GM12878 (cell line): ENCODE measurements at regions not wholly inside any gene's neighbourhood (a gene's known extent, or its start where the extent isn't known, plus 50 kb on each side); places are given as distances from the start of the nearest gene placed in this dataset.

Experiments used
- BACH1 ChIP-seq: fragments of 450-650 bp; IDR thresholded peaks from 2 replicates; pipeline ENCODE4 v1.6.1; 2017; ENCODE audit warnings: mild to moderate bottlenecking, borderline replicate concordance
- BHLHE40 ChIP-seq, 2 experiments: fragments of 450-650 bp in 1 of 2; IDR thresholded peaks; 2 replicates each; pipeline ENCODE4 v1.6.1; 2011 to 2017; ENCODE audit warnings: low read depth in 2 of 2, borderline replicate concordance in 1 of 2, improper control_type of control experiment in 1 of 2, low read length in 1 of 2, mild to moderate bottlenecking in 1 of 2
- BMI1 ChIP-seq: fragments of 450-650 bp; IDR thresholded peaks from 2 replicates; pipeline ENCODE4 v1.6.1; 2016; ENCODE audit warnings: mild to moderate bottlenecking, moderate library complexity, borderline replicate concordance
- HDAC2 ChIP-seq: fragments of 200-600 bp; sonication (generic); IDR thresholded peaks from 2 replicates; pipeline ENCODE4 v1.6.1; 2017
- JUND ChIP-seq: IDR thresholded peaks from 2 replicates; pipeline ENCODE4 v1.6.1; 2012; ENCODE audit warnings: low read depth, mild to moderate bottlenecking, low read length, improper control_type of control experiment, moderate library complexity
- KDM1A ChIP-seq: fragments of 200-600 bp; sonication (generic); IDR thresholded peaks from 2 replicates; pipeline ENCODE4 v1.6.1; 2016; ENCODE audit warnings: borderline replicate concordance
- LARP7 ChIP-seq: fragments of 450-650 bp; IDR thresholded peaks from 2 replicates; pipeline ENCODE4 v1.6.1; 2017; ENCODE audit warnings: mild to moderate bottlenecking
- MEF2A ChIP-seq: IDR thresholded peaks from 2 replicates; pipeline ENCODE4 v1.6.1; 2011; ENCODE audit warnings: low read depth, mild to moderate bottlenecking, low read length, moderate library complexity; ENCODE audit not compliant: insufficient read depth
- MYB ChIP-seq: fragments of 150-350 bp; IDR thresholded peaks from 2 replicates; pipeline ENCODE4 v1.6.1; 2014; ENCODE audit warnings: mild to moderate bottlenecking, low read depth, low read length, borderline replicate concordance
- NRF1 ChIP-seq: conservative IDR thresholded peaks from 2 replicates; pipeline ENCODE4 v1.6.1; 2011; ENCODE audit warnings: mild to moderate bottlenecking, low read depth, low read length, improper control_type of control experiment
- PAX8 ChIP-seq: fragments of 450-650 bp; IDR thresholded peaks from 2 replicates; pipeline ENCODE4 v1.6.1; 2017; ENCODE audit warnings: mild to moderate bottlenecking, moderate library complexity
- RFX5 ChIP-seq: IDR thresholded peaks from 2 replicates; pipeline ENCODE4 v1.6.1; 2011; ENCODE audit warnings: low read depth, low read length, improper control_type of control experiment
- SIX5 ChIP-seq: IDR thresholded peaks from 2 replicates; pipeline ENCODE4 v1.6.1; 2011; ENCODE audit warnings: mild to moderate bottlenecking, low read depth, low read length, moderate library complexity; ENCODE audit not compliant: severe bottlenecking
- SREBF1 ChIP-seq: IDR thresholded peaks from 2 replicates; pipeline ENCODE4 v1.6.1; 2012; ENCODE audit warnings: mild to moderate bottlenecking, low read length
- SUZ12 ChIP-seq: fragments of 200-600 bp; sonication (generic); IDR thresholded peaks from one replicate; pipeline ENCODE4 v1.6.1; 2018; ENCODE audit warnings: antibody characterized with exemption, mild to moderate bottlenecking; ENCODE audit not compliant: unreplicated experiment
- TARDBP ChIP-seq: IDR thresholded peaks from 2 replicates; pipeline ENCODE4 v1.6.1; 2016; ENCODE audit warnings: borderline replicate concordance
- TCF7 ChIP-seq: IDR thresholded peaks from 2 replicates; pipeline ENCODE4 v1.6.1; 2014; ENCODE audit warnings: antibody characterized with exemption, borderline replicate concordance
- ZNF24 ChIP-seq: fragments of 450-650 bp; IDR thresholded peaks from 2 replicates; pipeline ENCODE4 v1.6.1; 2017; ENCODE audit warnings: antibody characterized with exemption, mild to moderate bottlenecking
- ZNF384 ChIP-seq: IDR thresholded peaks from 2 replicates; pipeline ENCODE4 v1.6.1; 2012; ENCODE audit warnings: low read depth, mild to moderate bottlenecking, low read length, improper control_type of control experiment, borderline replicate concordance
- ZZZ3 ChIP-seq: IDR thresholded peaks from 2 replicates; pipeline ENCODE4 v1.6.1; 2011; ENCODE audit warnings: low read depth; ENCODE audit not compliant: control insufficient read depth, insufficient read length
- TF ChIP-seq, protein P1 (sequence below): fragments of 150-350 bp; IDR thresholded peaks from 2 replicates; pipeline ENCODE4 v1.6.1; 2016; ENCODE audit warnings: low read depth, low read length
- TF ChIP-seq, protein P2 (sequence below): fragments of 450-650 bp; formaldehyde crosslinking; IDR thresholded peaks from 2 replicates; pipeline ENCODE4 v1.4.0; 2020; ENCODE audit warnings: mild to moderate bottlenecking, moderate library complexity

DNA sequence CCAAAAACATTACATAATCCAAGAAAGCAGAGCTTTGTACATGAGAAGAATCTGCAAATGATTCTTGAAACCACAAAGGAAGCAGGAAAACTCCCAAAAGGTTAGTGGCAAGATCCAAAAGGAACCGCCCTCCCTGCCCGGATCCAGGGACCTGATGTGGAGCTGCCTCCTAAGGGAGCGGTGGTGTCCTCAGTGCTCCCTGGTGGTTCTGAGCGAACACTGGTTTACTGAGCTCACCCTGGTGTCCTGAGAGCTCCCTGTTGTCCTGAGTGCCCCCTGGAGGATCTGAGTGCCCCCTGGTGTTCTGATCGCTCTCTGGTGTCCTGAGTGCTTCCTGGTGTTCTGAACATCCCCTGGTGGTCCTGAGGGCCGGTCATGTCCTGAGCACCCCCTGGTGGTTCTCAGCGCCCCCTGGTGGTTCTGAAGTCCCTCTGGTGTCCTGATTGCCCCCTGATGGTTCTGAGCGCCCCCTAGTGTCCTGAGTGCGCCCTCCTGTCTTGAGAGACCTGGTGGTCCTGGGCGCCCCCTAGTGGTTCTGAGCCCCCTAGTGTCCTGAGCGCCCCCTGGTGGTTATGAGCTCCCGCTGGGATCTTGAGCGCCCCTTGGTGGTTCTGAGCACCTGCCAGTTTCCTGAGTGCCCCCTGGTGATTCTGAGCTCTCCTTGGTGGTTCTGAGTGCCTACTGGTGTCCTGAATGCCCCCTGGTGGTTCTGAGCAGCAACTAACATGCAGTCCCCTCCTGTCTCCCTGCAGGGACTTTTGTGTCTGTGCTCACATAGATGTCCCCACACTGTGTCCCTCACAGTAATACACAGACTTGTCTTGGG lies 891.1 kb downstream of the TMEM121 start (continued):
- TF ChIP-seq SIX5 (peak; percentile 2), MYB (no peak), ZNF24 (no peak), BHLHE40 (IDR thresholded peaks at IDR 0.05; ENCODE audit: borderline replicate concordance in 1 of 2, low read depth in 2 of 2, low read length in 1 of 2) (peak; percentile 62 to 64; a peak in 2 of 4 replicates), LARP7 (peak; percentile 83), JUND (no peak; the same call in 1 of the 2 replicates), BACH1 (no peak), HDAC2 (no peak), KDM1A (no peak), MEF2A (peak; percentile 63; the same call in 1 of the 2 replicates), RFX5 (no peak), TCF7 (peak; percentile 59; the same call in 1 of the 2 replicates), SREBF1 (no peak), NRF1 (no peak), ZZZ3 (no peak), ZNF384 (no peak), TARDBP (no peak; the same call in 1 of the 2 replicates), PAX8 (no peak), BMI1 (no peak), SUZ12 (no peak)
- TF ChIP-seq, protein P1, sequence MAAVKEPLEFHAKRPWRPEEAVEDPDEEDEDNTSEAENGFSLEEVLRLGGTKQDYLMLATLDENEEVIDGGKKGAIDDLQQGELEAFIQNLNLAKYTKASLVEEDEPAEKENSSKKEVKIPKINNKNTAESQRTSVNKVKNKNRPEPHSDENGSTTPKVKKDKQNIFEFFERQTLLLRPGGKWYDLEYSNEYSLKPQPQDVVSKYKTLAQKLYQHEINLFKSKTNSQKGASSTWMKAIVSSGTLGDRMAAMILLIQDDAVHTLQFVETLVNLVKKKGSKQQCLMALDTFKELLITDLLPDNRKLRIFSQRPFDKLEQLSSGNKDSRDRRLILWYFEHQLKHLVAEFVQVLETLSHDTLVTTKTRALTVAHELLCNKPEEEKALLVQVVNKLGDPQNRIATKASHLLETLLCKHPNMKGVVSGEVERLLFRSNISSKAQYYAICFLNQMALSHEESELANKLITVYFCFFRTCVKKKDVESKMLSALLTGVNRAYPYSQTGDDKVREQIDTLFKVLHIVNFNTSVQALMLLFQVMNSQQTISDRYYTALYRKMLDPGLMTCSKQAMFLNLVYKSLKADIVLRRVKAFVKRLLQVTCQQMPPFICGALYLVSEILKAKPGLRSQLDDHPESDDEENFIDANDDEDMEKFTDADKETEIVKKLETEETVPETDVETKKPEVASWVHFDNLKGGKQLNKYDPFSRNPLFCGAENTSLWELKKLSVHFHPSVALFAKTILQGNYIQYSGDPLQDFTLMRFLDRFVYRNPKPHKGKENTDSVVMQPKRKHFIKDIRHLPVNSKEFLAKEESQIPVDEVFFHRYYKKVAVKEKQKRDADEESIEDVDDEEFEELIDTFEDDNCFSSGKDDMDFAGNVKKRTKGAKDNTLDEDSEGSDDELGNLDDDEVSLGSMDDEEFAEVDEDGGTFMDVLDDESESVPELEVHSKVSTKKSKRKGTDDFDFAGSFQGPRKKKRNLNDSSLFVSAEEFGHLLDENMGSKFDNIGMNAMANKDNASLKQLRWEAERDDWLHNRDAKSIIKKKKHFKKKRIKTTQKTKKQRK = no peak
- TF ChIP-seq, protein P2, sequence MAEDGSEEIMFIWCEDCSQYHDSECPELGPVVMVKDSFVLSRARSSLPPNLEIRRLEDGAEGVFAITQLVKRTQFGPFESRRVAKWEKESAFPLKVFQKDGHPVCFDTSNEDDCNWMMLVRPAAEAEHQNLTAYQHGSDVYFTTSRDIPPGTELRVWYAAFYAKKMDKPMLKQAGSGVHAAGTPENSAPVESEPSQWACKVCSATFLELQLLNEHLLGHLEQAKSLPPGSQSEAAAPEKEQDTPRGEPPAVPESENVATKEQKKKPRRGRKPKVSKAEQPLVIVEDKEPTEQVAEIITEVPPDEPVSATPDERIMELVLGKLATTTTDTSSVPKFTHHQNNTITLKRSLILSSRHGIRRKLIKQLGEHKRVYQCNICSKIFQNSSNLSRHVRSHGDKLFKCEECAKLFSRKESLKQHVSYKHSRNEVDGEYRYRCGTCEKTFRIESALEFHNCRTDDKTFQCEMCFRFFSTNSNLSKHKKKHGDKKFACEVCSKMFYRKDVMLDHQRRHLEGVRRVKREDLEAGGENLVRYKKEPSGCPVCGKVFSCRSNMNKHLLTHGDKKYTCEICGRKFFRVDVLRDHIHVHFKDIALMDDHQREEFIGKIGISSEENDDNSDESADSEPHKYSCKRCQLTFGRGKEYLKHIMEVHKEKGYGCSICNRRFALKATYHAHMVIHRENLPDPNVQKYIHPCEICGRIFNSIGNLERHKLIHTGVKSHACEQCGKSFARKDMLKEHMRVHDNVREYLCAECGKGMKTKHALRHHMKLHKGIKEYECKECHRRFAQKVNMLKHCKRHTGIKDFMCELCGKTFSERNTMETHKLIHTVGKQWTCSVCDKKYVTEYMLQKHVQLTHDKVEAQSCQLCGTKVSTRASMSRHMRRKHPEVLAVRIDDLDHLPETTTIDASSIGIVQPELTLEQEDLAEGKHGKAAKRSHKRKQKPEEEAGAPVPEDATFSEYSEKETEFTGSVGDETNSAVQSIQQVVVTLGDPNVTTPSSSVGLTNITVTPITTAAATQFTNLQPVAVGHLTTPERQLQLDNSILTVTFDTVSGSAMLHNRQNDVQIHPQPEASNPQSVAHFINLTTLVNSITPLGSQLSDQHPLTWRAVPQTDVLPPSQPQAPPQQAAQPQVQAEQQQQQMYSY = no peak
